EL (cell line): ENCODE measurements at regions not wholly inside any gene's neighbourhood (a gene's known extent, or its start where the extent isn't known, plus 50 kb on each side); places are given as distances from the start of the nearest gene placed in this dataset.

ENCODE experiments used
- DNase-seq: peaks from one replicate; pipeline ENCODE4 v3.0.0-alpha.2; 2016

DNA sequence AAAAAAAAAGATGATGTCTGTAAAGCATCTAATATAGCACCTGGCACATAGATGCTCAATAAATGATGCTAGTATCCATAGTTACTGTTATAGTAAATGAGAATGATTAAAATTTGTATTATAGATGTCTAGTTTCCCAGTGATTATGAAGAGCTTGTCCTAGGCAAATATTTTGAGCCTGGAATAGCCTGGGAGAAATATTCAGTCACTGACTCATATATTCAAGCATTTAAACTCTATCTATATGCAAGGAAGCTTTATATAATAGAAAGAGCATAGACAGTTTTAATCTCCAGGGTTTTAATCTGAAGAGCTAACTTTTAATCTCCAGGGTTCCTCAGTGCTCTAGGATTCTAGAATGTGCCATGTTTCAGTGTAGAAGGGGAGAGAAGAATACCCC, 91.5 kb upstream of the VASH1 start:
- no peak for DNase-seq

DNA sequence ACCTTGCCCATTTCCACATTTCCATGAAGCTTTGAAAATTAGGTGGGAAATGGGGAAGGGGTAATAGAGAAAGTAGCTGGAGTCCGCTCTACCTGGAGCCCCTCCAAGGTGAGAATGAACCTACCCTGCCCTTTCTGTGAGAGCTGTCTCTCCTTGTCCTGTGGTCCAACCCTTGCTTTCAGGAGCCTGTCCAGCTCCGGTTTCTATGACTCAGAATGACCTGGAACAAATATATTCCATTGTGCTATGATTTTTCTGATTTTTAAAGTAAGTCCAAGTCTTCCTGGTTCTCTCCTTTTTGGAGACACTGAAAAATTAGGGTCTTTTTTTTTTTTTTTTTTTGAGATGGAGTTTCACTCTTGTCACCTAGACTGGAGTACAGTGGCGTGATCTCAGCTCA, 89.1 kb upstream of the VASH1 start:
- DNase-seq, result no peak

- no peak for DNase-seq
These were observed 88.0 kb upstream of the VASH1 start for GRCh38 chr14:76673261-76673660.

- DNase-seq, result no peak
These were observed 86.2 kb upstream of the VASH1 start for GRCh38 chr14:76675046-76675445.

DNA sequence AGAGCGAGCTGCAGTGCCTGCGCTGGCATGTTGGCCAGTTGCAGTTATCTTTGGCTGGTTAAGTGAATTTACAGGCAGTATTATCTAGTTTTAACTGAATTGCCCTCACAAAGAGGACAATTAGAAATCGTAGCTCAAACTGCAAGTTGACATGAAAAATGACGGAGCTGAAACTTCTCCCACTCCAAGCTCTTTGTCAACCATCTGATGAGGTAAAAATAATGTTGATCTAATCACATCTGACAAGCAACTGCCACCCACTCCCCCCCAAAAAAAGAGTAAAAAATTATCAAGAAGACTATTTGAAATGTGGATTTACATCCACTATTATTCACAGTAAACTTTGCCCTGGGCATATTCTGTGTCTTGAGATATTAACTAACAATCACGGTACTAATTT, 84.7 kb upstream of the VASH1 start:
- DNase-seq, result no peak

DNA sequence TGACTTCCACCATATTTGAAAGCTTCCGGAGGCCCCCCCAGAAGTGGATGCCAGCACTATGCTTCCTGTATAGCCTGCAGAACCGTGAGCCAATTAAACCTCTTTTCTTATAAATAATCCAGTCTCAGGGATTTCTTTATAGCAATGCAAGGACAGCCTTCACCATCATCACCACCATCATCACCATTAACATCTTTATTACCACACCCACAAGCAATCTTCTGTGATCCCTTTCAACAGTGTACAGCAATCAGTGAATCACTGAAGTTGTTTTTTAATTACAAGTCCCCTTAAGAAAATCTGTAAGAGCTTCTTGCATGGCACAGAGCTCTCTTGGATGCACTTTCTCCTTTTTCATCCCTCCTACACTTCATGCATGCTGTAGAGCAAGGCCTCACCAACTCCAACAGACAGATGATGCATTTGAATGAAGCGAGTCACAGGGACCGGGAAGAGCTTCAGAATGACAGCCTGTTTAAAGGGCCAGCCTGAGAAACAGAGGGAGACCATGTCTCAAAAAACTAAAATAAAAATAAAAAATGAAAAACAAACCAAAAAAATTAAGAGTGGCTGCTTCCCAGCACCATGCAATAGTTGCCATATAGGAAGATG, 83.6 kb upstream of the VASH1 start:
- no peak for DNase-seq

- no peak for DNase-seq
These were observed 82.9 kb upstream of the VASH1 start for GRCh38 chr14:76678244-76678800.

GRCh38 chr14:76682367-76682766, 78.9 kb upstream of the VASH1 start:
- DNase-seq, result no peak

- no peak for DNase-seq
These were observed 74.6 kb upstream of the VASH1 start for GRCh38 chr14:76686646-76687045.

GRCh38 chr14:76687611-76688382, 73.5 kb upstream of the VASH1 start:
- no peak for DNase-seq

DNA sequence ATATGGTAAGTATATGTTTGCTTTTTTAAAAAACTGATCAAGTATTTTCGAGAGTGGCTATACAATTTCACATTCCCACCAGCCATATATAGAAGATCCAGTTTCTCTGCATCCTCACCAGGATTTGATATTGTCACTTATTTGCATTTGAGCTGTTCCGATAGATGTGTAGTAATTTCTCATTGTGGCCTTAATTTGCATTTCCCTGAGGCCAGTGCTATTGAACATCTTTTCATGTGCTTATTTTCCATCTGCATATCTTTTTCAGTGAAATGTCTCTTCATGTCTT, 72.9 kb upstream of the VASH1 start:
- DNase-seq, result no peak

- DNase-seq, result no peak
These were observed 70.7 kb upstream of the VASH1 start for GRCh38 chr14:76690502-76691105.

DNA sequence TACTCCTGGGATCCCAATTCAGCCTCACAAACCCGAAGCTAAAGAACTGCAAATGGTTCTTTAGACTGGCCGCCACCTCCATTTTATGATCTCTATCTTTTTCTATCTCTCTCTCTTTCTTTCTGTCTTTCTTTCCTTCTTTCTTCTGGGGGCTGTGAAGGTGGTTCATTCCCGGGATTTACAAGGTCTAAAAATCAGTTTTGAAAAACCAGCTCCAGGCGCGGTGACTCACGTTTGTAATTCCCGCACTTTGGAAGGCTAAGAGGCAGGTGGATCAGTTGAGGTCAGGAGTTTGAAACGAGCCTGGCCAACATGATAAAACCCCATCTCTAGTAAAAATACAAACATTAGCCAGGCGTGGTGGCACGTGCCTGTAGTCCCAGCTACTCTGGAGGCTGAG, 67.2 kb upstream of the VASH1 start:
- DNase-seq, result no peak

- DNase-seq, result no peak
These were observed 65.9 kb upstream of the VASH1 start for GRCh38 chr14:76695263-76695920.

DNA sequence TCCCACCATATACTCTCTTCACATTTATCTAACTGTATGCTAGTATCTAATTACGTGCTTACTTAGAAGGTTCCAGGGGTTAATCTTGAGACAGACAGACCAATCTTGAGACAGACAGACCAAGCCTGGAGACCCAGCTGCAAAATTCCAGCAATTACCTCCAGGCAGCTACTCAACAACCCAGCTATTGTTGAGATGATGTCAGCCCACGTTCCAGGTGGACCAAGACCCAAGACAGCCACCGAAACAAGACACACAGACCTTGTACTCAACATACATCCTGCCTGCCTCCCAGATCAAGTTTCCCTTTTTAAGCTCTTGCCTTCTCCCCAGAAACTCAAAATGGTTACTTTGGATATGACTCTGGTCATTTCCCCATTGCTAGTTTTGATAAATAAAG, 64.9 kb upstream of the VASH1 start:
- DNase-seq, result no peak

- DNase-seq, result no peak
These were observed 64.5 kb upstream of the VASH1 start for GRCh38 chr14:76696791-76697190.

GRCh38 chr14:76697246-76697905, 63.9 kb upstream of the VASH1 start:
- DNase-seq, result no peak

GRCh38 chr14:76698191-76698590, 63.1 kb upstream of the VASH1 start:
- DNase-seq, result no peak

- DNase-seq, result no peak
These were observed 62.6 kb upstream of the VASH1 start for GRCh38 chr14:76698631-76699030.

- DNase-seq, result no peak
These were observed 61.9 kb upstream of the VASH1 start for GRCh38 chr14:76699209-76699938.

GRCh38 chr14:76699939-76700590, 61.2 kb upstream of the VASH1 start:
- no peak for DNase-seq

- no peak for DNase-seq
These were observed 59.8 kb upstream of the VASH1 start for GRCh38 chr14:76701436-76701835.
